ENCODE measurements at regions not wholly inside any gene's neighbourhood (a gene's known extent, or its start where the extent isn't known, plus 50 kb on each side); places are given as distances from the start of the nearest gene placed in this dataset.

GRCh38 chr5:152264645-152265254, 140.3 kb downstream of the NMUR2 start:
- no peak for ATAC-seq
- BruUV-seq (replicated peaks) = no TSS peak
- CTCF ChIA-PET = no interaction called here

More at GRCh38 chr5:152264645-152265254, 140.3 kb downstream of the NMUR2 start:
- ChIA-PET RAD21 (ENCODE audit: low non-redundant PET in 1 of 2, low total read pairs in 2 of 2, uncharacterized antibody in 2 of 2, unreplicated experiment in 2 of 2) (no interaction called here), POLR2A (no interaction called here)
- Histone ChIP-seq H3K9ac (ENCODE audit: low read length) (no peak overlapping the region), H4K20me1 (ENCODE audit: insufficient read depth) (no peaks in the 10 kb centered on the region), H3K36me3 (ENCODE audit: control insufficient read depth in 1 of 2, insufficient read depth in 2 of 2, low read length in 2 of 2) (no peaks in the 10 kb centered on the region), H3K9me2 (ENCODE audit: insufficient read depth) (no peaks in the 10 kb centered on the region), H3K27ac (ENCODE audit: low read depth, low read length) (no peak overlapping the region), H3K27me3 (ENCODE audit: insufficient read depth, low read length) (no peaks in the 10 kb centered on the region), H3K79me2 (ENCODE audit: insufficient read depth, low read length) (no peaks in the 10 kb centered on the region), H3K9me3 (ENCODE audit: control insufficient read depth in 1 of 2, insufficient read depth in 1 of 2, low read depth in 1 of 2, low read length in 2 of 2) (no peaks in the 10 kb centered on the region), H3K4me2 (ENCODE audit: low read length) (no peak overlapping the region), H3K4me1 (ENCODE audit: control insufficient read depth in 1 of 2, insufficient read depth in 2 of 2, low read length in 2 of 2) (no peaks in the 10 kb centered on the region), H3K4me3 (replicated peaks in 1 of 2; ENCODE audit: low read depth in 1 of 2, low read length in 2 of 2) (no peak overlapping the region), H2AFZ (ENCODE audit: low read depth, low read length, poor library complexity, severe bottlenecking) (no peak overlapping the region)
- DNase-seq (ENCODE audit: low read depth, low spot score) = no peak
- no peak for TF ChIP-seq CTCF (IDR thresholded peaks at IDR 0.05 in 2 of 3, conservative IDR thresholded peaks at IDR 0.05 in 1 of 3; ENCODE audit: borderline replicate concordance in 1 of 3, insufficient read depth in 1 of 3, low read depth in 2 of 3, low read length in 2 of 3)
- no peak for TF ChIP-seq ZBTB33 (IDR thresholded peaks at IDR 0.05; ENCODE audit: extremely low read depth, insufficient replicate concordance, low read length)
- no peak for TF ChIP-seq TCF7L2 (IDR thresholded peaks at IDR 0.05; ENCODE audit: borderline replicate concordance, extremely low read depth, insufficient read depth, insufficient read length)
- no peak for TF ChIP-seq EZH2phosphoT487 (IDR thresholded peaks at IDR 0.05; ENCODE audit: borderline replicate concordance)
- no peak for TF ChIP-seq FOSL1 (IDR thresholded peaks at IDR 0.05; ENCODE audit: low read depth)
- TF ChIP-seq RAD21 (IDR thresholded peaks at IDR 0.05; ENCODE audit: low read depth) = no peak
- no peak for TF ChIP-seq POLR2AphosphoS5 (IDR thresholded peaks at IDR 0.05; ENCODE audit: low read depth, low read length)
- TF ChIP-seq EGR1 (IDR thresholded peaks at IDR 0.05; ENCODE audit: low read depth) = no peak
- TF ChIP-seq EZH2 (IDR thresholded peaks at IDR 0.05) = no peak
- TF ChIP-seq CBX3 (IDR thresholded peaks at IDR 0.05; ENCODE audit: low read depth) = no peak
- no peak for TF ChIP-seq REST (IDR thresholded peaks at IDR 0.05; ENCODE audit: low read depth)
- no peak for TF ChIP-seq CEBPB (IDR thresholded peaks at IDR 0.05; ENCODE audit: low read depth)
- TF ChIP-seq POLR2A (IDR thresholded peaks at IDR 0.05; ENCODE audit: borderline replicate concordance, extremely low read depth, insufficient read depth, insufficient read length) = no peak
- TF ChIP-seq ZFX (IDR thresholded peaks at IDR 0.05) = no peak
- intact Hi-C loops (cut with micrococcal nuclease) = no loop called here

Data from HCT116 (cell line).